Endothelial cell of umbilical vein (primary cell): ENCODE measurements at regions not wholly inside any gene's neighbourhood (a gene's known extent, or its start where the extent isn't known, plus 50 kb on each side); places are given as distances from the start of the nearest gene placed in this dataset.

Experiments used
- BruUV-seq: library from RNA; stranded (reverse); fragments of 400-500 nt; replicated peaks from 2 replicates; lab custom pipeline; 2021; lab: Mats Ljungman, UMichigan
- CTCF ChIA-PET: fragments of 300-600, 350-600 bp; sonication (Branson Sonifier 250); formaldehyde crosslinking; loops from one replicate; lab custom pipeline; 2021; ENCODE audit warnings: antibody characterized with exemption, inconsistent platforms; lab: Charles Lee
- POLR2A ChIA-PET: fragments of 300-600, 350-600 bp; sonication (Branson Sonifier 250); formaldehyde crosslinking; loops from one replicate; lab custom pipeline; 2021; ENCODE audit warnings: antibody characterized with exemption, inconsistent platforms; lab: Charles Lee
- DNase-seq: peaks from one replicate; pipeline ENCODE4 v3.0.0-alpha.2; 2011; ENCODE audit warnings: low read depth, low spot score
- FAIRE-seq: peaks from 2 replicates; lab custom pipeline; 2011; peaks lifted over from hg19 to GRCh38; lab: Jason Lieb, UNC
- H2AFZ ChIP-seq: 2 replicates; pipeline ENCODE4 v1.6.0; 2012; ENCODE audit warnings: low read depth, low read length, control low read depth, inconsistent platforms
- H3K27ac ChIP-seq: 2 replicates; pipeline ENCODE4 v1.5.1; 2011; ENCODE audit warnings: low read depth, mild to moderate bottlenecking, control low read depth, low read length, moderate library complexity; ENCODE audit not compliant: insufficient read depth
- H3K27me3 ChIP-seq, 2 experiments: 2 replicates each; pipeline versions ENCODE4 v1.6.0 to v1.6.1; 2011; ENCODE audit warnings: low read length in 2 of 2, mixed read lengths in 1 of 2; ENCODE audit not compliant: control insufficient read depth in 2 of 2, insufficient read depth in 2 of 2
- H3K36me3 ChIP-seq, 2 experiments: 2 replicates in 1 of 2; 3 replicates in 1 of 2; pipeline ENCODE4 v1.5.1; 2011; ENCODE audit warnings: low read length in 2 of 2, mild to moderate bottlenecking in 1 of 2, moderate library complexity in 1 of 2; ENCODE audit not compliant: control insufficient read depth in 2 of 2, insufficient read depth in 2 of 2; ENCODE audit errors: extremely low read depth in 1 of 2
- H3K4me1 ChIP-seq: 3 replicates; pipeline ENCODE4 v1.5.1; 2011; ENCODE audit warnings: mild to moderate bottlenecking, low read length; ENCODE audit not compliant: control insufficient read depth, insufficient read depth; ENCODE audit errors: extremely low read depth
- H3K4me2 ChIP-seq: 2 replicates; pipeline ENCODE4 v1.6.1; 2011; ENCODE audit warnings: low read length, control low read depth, mixed read lengths; ENCODE audit not compliant: insufficient read depth
- H3K4me3 ChIP-seq, 3 experiments: fragments of 200-600 bp in 1 of 3; sonication (generic), shearing (Covaris generic) in 1 of 3; replicated peaks in 1 of 3; 2 replicates each; pipeline ENCODE4 v1.5.1; 2011 to 2016; ENCODE audit warnings: control low read depth in 3 of 3, low read length in 3 of 3, mild to moderate bottlenecking in 2 of 3, inconsistent platforms in 1 of 3, low read depth in 1 of 3, moderate library complexity in 1 of 3; ENCODE audit not compliant: insufficient read depth in 1 of 3
- H3K79me2 ChIP-seq: 2 replicates; pipeline ENCODE4 v1.6.0; 2012; ENCODE audit warnings: low read length, inconsistent platforms; ENCODE audit not compliant: control insufficient read depth, insufficient read depth
- H3K9ac ChIP-seq: replicated peaks from 2 replicates; pipeline ENCODE3; 2011; ENCODE audit warnings: low read length, control low read depth; ENCODE audit not compliant: insufficient read depth; ENCODE audit errors: extremely low read depth
- H3K9me1 ChIP-seq: replicated peaks from 3 replicates; pipeline ENCODE4 v1.6.0; 2011; ENCODE audit warnings: mild to moderate bottlenecking, low read length; ENCODE audit not compliant: control insufficient read depth, insufficient read depth; ENCODE audit errors: extremely low read depth
- H3K9me3 ChIP-seq: replicated peaks from 2 replicates; pipeline ENCODE4 v1.5.1; 2012; ENCODE audit warnings: low read length, inconsistent platforms; ENCODE audit not compliant: control insufficient read depth, insufficient read depth
- H4K20me1 ChIP-seq: replicated peaks from 2 replicates; pipeline ENCODE3; 2011; ENCODE audit warnings: mild to moderate bottlenecking, low read length; ENCODE audit not compliant: control insufficient read depth, insufficient read depth; ENCODE audit errors: extremely low read depth
- JUN ChIP-seq: IDR thresholded peaks from 2 replicates; pipeline ENCODE4 v1.6.1; 2011; ENCODE audit warnings: borderline replicate concordance, low read depth; ENCODE audit not compliant: insufficient read length, insufficient read depth
- POLR2A ChIP-seq: IDR thresholded peaks from 2 replicates; pipeline ENCODE4 v1.6.1; 2012; ENCODE audit warnings: low read depth, mild to moderate bottlenecking, control low read depth, low read length
- dilution Hi-C: fragments of 300-500 bp; cut with MboI; formaldehyde crosslinking; loops from one replicate; pipeline ENCODE4 v1.15.0; 2019; ENCODE audit warnings: low sequenced_read_pairs; ENCODE audit not compliant: extremely low pct_ligation_motif_present
- intact Hi-C: fragments of 100-400 bp; cut with micrococcal nuclease; formaldehyde crosslinking; loops from one replicate; pipeline ENCODE4 v1.10.0; 2022
- TF ChIP-seq, protein P1 (sequence below): IDR thresholded peaks from 2 replicates; pipeline ENCODE4 v1.6.1; 2011; ENCODE audit not compliant: insufficient read depth, insufficient read length
- TF ChIP-seq, protein P2 (sequence below), 2 donors: IDR thresholded peaks; 1 replicate in 1 of 2; 2 replicates in 1 of 2; pipeline ENCODE4 v1.5.1; 2011; ENCODE audit warnings: low read length in 2 of 2, mild to moderate bottlenecking in 2 of 2, moderate library complexity in 2 of 2, control low read depth in 1 of 2, inconsistent platforms in 1 of 2, low read depth in 1 of 2; ENCODE audit not compliant: insufficient read depth in 1 of 2; ENCODE audit errors: extremely low read depth in 1 of 2

DNA sequence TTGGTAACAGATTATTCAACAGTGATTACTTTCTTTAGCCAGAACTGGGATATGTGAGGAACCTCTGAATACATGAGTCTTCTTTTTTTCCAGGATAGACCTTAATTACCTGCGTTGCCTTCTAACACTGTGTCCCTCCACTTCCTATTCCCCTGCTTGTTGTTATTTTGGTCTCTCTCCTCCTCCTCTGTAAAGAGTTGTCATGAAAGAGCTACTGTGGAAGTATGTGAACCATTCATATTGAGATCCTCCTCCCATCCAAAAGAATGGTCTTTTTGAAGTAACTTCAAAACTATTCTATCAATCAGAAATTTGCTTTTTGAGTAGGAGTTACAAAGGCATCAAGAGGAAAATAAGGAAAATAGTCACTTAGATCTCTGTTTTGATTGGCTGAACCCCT, 420.0 kb upstream of the TENM3 start:
- Histone ChIP-seq H3K27ac (no peak overlapping the region), H3K4me2 (no peak overlapping the region), H2AFZ (no peak overlapping the region), H3K27me3 (no peaks in the 10 kb centered on the region), H3K4me1 (no peaks in the 10 kb centered on the region), H4K20me1 (no peaks in the 10 kb centered on the region), H3K9me3 (peaks cover 5% of the 10 kb centered on the region), H3K36me3 (no peaks in the 10 kb centered on the region), H3K79me2 (no peaks in the 10 kb centered on the region), H3K9me1 (no peaks in the 10 kb centered on the region), H3K4me3 (no peak overlapping the region), H3K9ac (no peak overlapping the region)
- DNase-seq: no peak
- ChIA-PET CTCF (no interaction called here), POLR2A (no interaction called here)
- no peak for FAIRE-seq
- no TSS peak for BruUV-seq
- TF ChIP-seq, protein P1, sequence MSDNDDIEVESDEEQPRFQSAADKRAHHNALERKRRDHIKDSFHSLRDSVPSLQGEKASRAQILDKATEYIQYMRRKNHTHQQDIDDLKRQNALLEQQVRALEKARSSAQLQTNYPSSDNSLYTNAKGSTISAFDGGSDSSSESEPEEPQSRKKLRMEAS: no peak
- TF ChIP-seq JUN (no peak), POLR2A (no peak)
- intact Hi-C loops: no loop called here
- dilution Hi-C loops: no loop called here

DNA sequence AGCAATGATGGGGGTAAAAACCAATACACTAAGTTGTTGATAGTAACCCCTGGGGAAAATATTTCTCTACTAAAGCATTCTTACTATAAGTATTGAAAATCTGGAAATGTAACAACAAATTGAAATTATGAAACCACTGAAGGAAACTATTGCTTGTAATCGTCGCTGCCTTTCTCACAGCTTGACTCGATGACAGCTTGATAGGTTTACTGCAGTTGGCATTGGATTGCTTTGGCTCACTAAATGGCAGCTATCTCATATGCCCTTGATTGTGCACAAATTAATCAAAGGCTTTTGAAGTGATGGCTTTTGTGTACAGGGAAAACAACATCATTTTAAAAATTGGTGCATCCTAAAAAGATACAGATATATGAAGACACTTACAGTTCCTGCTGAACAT, 419.6 kb upstream of the TENM3 start:
- Histone ChIP-seq H2AFZ (no peak overlapping the region), H3K4me2 (no peak overlapping the region), H3K79me2 (no peaks in the 10 kb centered on the region), H3K9me3 (peaks cover 5% of the 10 kb centered on the region), H3K4me1 (no peaks in the 10 kb centered on the region), H4K20me1 (no peaks in the 10 kb centered on the region), H3K27ac (no peak overlapping the region), H3K36me3 (no peaks in the 10 kb centered on the region), H3K27me3 (no peaks in the 10 kb centered on the region), H3K4me3 (no peak overlapping the region), H3K9me1 (no peaks in the 10 kb centered on the region), H3K9ac (no peak overlapping the region)
- no TSS peak for BruUV-seq
- intact Hi-C loops (no loop called here), dilution Hi-C loops (no loop called here)
- FAIRE-seq (no peak), DNase-seq (no peak)
- TF ChIP-seq POLR2A: no peak
- TF ChIP-seq, protein P2, sequence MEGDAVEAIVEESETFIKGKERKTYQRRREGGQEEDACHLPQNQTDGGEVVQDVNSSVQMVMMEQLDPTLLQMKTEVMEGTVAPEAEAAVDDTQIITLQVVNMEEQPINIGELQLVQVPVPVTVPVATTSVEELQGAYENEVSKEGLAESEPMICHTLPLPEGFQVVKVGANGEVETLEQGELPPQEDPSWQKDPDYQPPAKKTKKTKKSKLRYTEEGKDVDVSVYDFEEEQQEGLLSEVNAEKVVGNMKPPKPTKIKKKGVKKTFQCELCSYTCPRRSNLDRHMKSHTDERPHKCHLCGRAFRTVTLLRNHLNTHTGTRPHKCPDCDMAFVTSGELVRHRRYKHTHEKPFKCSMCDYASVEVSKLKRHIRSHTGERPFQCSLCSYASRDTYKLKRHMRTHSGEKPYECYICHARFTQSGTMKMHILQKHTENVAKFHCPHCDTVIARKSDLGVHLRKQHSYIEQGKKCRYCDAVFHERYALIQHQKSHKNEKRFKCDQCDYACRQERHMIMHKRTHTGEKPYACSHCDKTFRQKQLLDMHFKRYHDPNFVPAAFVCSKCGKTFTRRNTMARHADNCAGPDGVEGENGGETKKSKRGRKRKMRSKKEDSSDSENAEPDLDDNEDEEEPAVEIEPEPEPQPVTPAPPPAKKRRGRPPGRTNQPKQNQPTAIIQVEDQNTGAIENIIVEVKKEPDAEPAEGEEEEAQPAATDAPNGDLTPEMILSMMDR (IDR thresholded peaks at IDR 0.05; ENCODE audit: extremely low read depth in 1 of 2, insufficient read depth in 1 of 2, low read depth in 1 of 2, low read length in 2 of 2): no peak
- ChIA-PET CTCF (no interaction called here), POLR2A (no interaction called here)
